HepG2 (cell line): ENCODE measurements at regions not wholly inside any gene's neighbourhood (a gene's known extent, or its start where the extent isn't known, plus 50 kb on each side); places are given as distances from the start of the nearest gene placed in this dataset.

Source experiments
- ATAC-seq: fragments of 200-7000 bp; cut with Tn5 transposase; 3 replicates; pipeline ENCODE4 v1.9.1; 2020; ENCODE audit warnings: mild to moderate bottlenecking, moderate library complexity
- BruUV-seq: library from RNA; stranded (reverse); fragments of 400-500 nt; replicated peaks from 2 replicates; lab custom pipeline; 2021; lab: Mats Ljungman, UMichigan
- CTCF ChIA-PET: fragments of 300-600 bp; formaldehyde crosslinking; extraction: SDS; loops from one replicate; lab custom pipeline; 2021; ENCODE audit warnings: low total read pairs, inconsistent platforms, low intra/inter-chr PET ratio; lab: Yijun Ruan, JAX
- POLR2A ChIA-PET: fragments of 350-600 bp; sonication (Branson Sonifier 250); formaldehyde crosslinking; loops from one replicate; lab custom pipeline; 2020; ENCODE audit warnings: antibody characterized with exemption, inconsistent platforms; lab: Yijun Ruan, JAX
- DNase-seq: peaks from one replicate; pipeline ENCODE4 v3.0.0-alpha.2; 2015; ENCODE audit warnings: low spot score
- FAIRE-seq: peaks from 3 replicates; lab custom pipeline; 2011; peaks lifted over from hg19 to GRCh38; lab: Jason Lieb, UNC
- H2AFZ ChIP-seq: one replicate; pipeline ENCODE4 v1.6.1; 2011; ENCODE audit warnings: low read length, inconsistent platforms
- H3K27ac ChIP-seq: fragments of 300-600 bp; 3 replicates; pipeline ENCODE4 v1.8.0; 2011; ENCODE audit warnings: mixed run types, mild to moderate bottlenecking, mixed read lengths, low read length, inconsistent platforms; ENCODE audit not compliant: insufficient read depth; ENCODE audit errors: extremely low read length
- H3K27me3 ChIP-seq, 2 experiments: fragments of 200-600 bp in 1 of 2; 2 replicates in 1 of 2; 3 replicates in 1 of 2; pipeline versions ENCODE4 v1.6.0 to v1.8.0; 2011; ENCODE audit warnings: low read length in 2 of 2, mild to moderate bottlenecking in 2 of 2, moderate library complexity in 2 of 2, inconsistent platforms in 1 of 2; ENCODE audit not compliant: insufficient read depth in 2 of 2, control insufficient read depth in 1 of 2
- H3K36me3 ChIP-seq, 2 experiments: fragments of 200-600 bp in 1 of 2; replicated peaks in 1 of 2; 2 replicates in 1 of 2; 3 replicates in 1 of 2; pipeline versions ENCODE4 v1.5.1 to v1.8.0; 2011; ENCODE audit warnings: low read length in 2 of 2, inconsistent platforms in 1 of 2; ENCODE audit not compliant: insufficient read depth in 2 of 2, control insufficient read depth in 1 of 2
- H3K4me1 ChIP-seq: 2 replicates; pipeline ENCODE4 v1.5.1; 2012; ENCODE audit warnings: low read length, inconsistent platforms; ENCODE audit not compliant: insufficient read depth
- H3K4me2 ChIP-seq: 2 replicates; pipeline ENCODE4 v1.6.0; 2011; ENCODE audit warnings: low read depth, low read length, inconsistent platforms
- H3K4me3 ChIP-seq, 3 experiments: fragments of 200-600 bp in 1 of 3; sonication (generic), shearing (Covaris generic) in 1 of 3; replicated peaks in 1 of 3; 2 replicates each; pipeline ENCODE4 v1.5.1; 2011 to 2016; ENCODE audit warnings: low read length in 3 of 3, inconsistent platforms in 2 of 3, low read depth in 2 of 3, mild to moderate bottlenecking in 2 of 3, control low read depth in 1 of 3, mixed read lengths in 1 of 3; ENCODE audit not compliant: insufficient read depth in 1 of 3
- H3K79me2 ChIP-seq: one replicate; pipeline ENCODE4 v1.6.1; 2011; ENCODE audit warnings: low read length, inconsistent platforms; ENCODE audit not compliant: insufficient read depth
- H3K9ac ChIP-seq: 2 replicates; pipeline ENCODE4 v1.6.0; 2011; ENCODE audit warnings: mild to moderate bottlenecking, low read depth, low read length, inconsistent platforms; ENCODE audit not compliant: insufficient read depth
- H3K9me3 ChIP-seq: 2 replicates; pipeline ENCODE4 v1.5.1; 2012; ENCODE audit warnings: mild to moderate bottlenecking, low read length
- H4K20me1 ChIP-seq: 2 replicates; pipeline ENCODE4 v1.6.0; 2011; ENCODE audit warnings: inconsistent platforms, mild to moderate bottlenecking, low read length, moderate library complexity; ENCODE audit not compliant: insufficient read depth
- REL ChIP-seq: sonication (generic); formaldehyde crosslinking; conservative IDR thresholded peaks from 2 replicates; pipeline ENCODE4 v1.8.0; 2022; ENCODE audit warnings: mild to moderate bottlenecking, missing genetic modification reagents, moderate library complexity
- ZNF546 ChIP-seq: sonication (generic); formaldehyde crosslinking; conservative IDR thresholded peaks from 2 replicates; pipeline ENCODE4 v1.8.1; 2023; ENCODE audit warnings: mild to moderate bottlenecking, missing genetic modification reagents
- WGBS: methylation state at CpG from one replicate; pipeline ENCODE4 v1.1.6; 2017; ENCODE audit warnings: low lambda C conversion rate; 5-methylcytosine and 5-hydroxymethylcytosine counted together
- in situ Hi-C: cut with HindIII; loops from 2 replicates; pipeline ENCODE4 v1.10.0; 2017; ENCODE audit warnings: low pct_unique_long_range_greater_than_20kb; ENCODE audit not compliant: extremely low pct_ligation_motif_present
- intact Hi-C: fragments of 100-400 bp; cut with micrococcal nuclease; formaldehyde crosslinking; loops from one replicate; pipeline ENCODE4 v1.10.0; 2022; ENCODE audit not compliant: unreplicated experiment
- TF ChIP-seq, protein P1 (sequence below): sonication (generic); formaldehyde crosslinking; IDR thresholded peaks from 2 replicates; pipeline ENCODE4 v1.4.0; 2020; ENCODE audit warnings: mild to moderate bottlenecking, missing genetic modification reagents
- TF ChIP-seq, protein P2 (sequence below): sonication (generic); formaldehyde crosslinking; conservative IDR thresholded peaks from 2 replicates; pipeline ENCODE4 v1.4.0; 2020; ENCODE audit warnings: missing genetic modification reagents
- TF ChIP-seq, protein P3 (sequence below): sonication (generic); formaldehyde crosslinking; IDR thresholded peaks from 2 replicates; pipeline ENCODE4 v1.4.0; 2020; ENCODE audit warnings: mild to moderate bottlenecking, missing genetic modification reagents

DNA sequence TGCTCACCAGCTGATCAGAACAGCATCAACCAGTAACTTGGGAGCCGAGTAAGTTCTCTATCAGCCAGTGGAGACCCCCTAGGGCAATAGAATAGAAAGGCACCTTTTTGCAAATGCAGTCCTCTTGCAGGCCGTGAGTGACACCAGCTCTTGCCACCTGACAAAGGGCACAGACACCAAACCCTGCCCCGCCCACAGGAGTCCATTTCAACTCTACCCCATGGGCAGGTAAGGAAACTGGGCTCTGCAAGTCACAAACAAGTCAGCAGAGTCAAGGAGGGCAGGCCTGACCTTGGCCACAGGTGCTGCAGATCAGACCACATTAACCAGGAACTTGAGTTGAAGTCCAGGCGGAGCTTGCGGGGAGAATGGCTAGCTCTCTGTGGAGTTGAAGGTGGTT is 77.4 kb upstream of the SPATA13 start:
- H2AFZ ChIP-seq, result no peak overlapping the region
- no peak for FAIRE-seq
- no peak overlapping the region for H3K27ac ChIP-seq
- no peak overlapping the region; the same call in 1 of the 2 replicates for H3K4me2 ChIP-seq
- ChIA-PET CTCF (no interaction called here), POLR2A (no interaction called here)
- no peaks in the 10 kb centered on the region for H3K79me2 ChIP-seq
- H3K36me3 ChIP-seq, result no peaks in the 10 kb centered on the region
- H3K9ac ChIP-seq, result no peak overlapping the region
- H3K4me1 ChIP-seq, result peaks cover 32% of the 10 kb centered on the region
- H3K9me3 ChIP-seq, result no peaks in the 10 kb centered on the region
- in situ Hi-C loops, result no loop called here
- no peaks in the 10 kb centered on the region for H4K20me1 ChIP-seq
- no peak overlapping the region for H3K4me3 ChIP-seq
- H3K27me3 ChIP-seq, result peaks cover 1 to 43% of the 10 kb centered on the region in 2 experiments; a peak in 3 of 5 replicates
- intact Hi-C loops, result no loop called here
- DNase-seq, result no peak
- no peak for ATAC-seq
- TF ChIP-seq, protein P1, sequence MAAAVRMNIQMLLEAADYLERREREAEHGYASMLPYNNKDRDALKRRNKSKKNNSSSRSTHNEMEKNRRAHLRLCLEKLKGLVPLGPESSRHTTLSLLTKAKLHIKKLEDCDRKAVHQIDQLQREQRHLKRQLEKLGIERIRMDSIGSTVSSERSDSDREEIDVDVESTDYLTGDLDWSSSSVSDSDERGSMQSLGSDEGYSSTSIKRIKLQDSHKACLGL (CRISPR knock-in tag), result no peak
- TF ChIP-seq, protein P2, sequence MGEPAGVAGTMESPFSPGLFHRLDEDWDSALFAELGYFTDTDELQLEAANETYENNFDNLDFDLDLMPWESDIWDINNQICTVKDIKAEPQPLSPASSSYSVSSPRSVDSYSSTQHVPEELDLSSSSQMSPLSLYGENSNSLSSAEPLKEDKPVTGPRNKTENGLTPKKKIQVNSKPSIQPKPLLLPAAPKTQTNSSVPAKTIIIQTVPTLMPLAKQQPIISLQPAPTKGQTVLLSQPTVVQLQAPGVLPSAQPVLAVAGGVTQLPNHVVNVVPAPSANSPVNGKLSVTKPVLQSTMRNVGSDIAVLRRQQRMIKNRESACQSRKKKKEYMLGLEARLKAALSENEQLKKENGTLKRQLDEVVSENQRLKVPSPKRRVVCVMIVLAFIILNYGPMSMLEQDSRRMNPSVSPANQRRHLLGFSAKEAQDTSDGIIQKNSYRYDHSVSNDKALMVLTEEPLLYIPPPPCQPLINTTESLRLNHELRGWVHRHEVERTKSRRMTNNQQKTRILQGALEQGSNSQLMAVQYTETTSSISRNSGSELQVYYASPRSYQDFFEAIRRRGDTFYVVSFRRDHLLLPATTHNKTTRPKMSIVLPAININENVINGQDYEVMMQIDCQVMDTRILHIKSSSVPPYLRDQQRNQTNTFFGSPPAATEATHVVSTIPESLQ (CRISPR knock-in tag), result no peak
- TF ChIP-seq REL (CRISPR knock-in tag), result no peak
- TF ChIP-seq, protein P3, sequence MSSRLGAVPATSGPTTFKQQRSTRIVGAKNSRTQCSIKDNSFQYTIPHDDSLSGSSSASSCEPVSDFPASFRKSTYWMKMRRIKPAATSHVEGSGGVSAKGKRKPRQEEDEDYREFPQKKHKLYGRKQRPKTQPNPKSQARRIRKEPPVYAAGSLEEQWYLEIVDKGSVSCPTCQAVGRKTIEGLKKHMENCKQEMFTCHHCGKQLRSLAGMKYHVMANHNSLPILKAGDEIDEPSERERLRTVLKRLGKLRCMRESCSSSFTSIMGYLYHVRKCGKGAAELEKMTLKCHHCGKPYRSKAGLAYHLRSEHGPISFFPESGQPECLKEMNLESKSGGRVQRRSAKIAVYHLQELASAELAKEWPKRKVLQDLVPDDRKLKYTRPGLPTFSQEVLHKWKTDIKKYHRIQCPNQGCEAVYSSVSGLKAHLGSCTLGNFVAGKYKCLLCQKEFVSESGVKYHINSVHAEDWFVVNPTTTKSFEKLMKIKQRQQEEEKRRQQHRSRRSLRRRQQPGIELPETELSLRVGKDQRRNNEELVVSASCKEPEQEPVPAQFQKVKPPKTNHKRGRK (CRISPR knock-in tag), result no peak
- TF ChIP-seq ZNF546 (CRISPR knock-in tag), result no peak
- TF ChIP-seq, all 625 proteins: peak for 0
- BruUV-seq, result no TSS peak
- WGBS, result 27% methylated on average over 5 of the region's 5 CpGs
